ENCODE measurements at regions not wholly inside any gene's neighbourhood (a gene's known extent, or its start where the extent isn't known, plus 50 kb on each side); places are given as distances from the start of the nearest gene placed in this dataset.

GRCh38 chr11:134676516-134677287 lies 264.7 kb upstream of the B3GAT1 start:
- no peaks in the 10 kb centered on the region for H3K36me3 Mint-ChIP-seq (ENCODE audit: low read depth)
- no peak overlapping the region for H3K27ac Mint-ChIP-seq
- no peaks in the 10 kb centered on the region for H3K9me3 Mint-ChIP-seq
- peaks cover 11% of the 10 kb centered on the region for H3K27me3 Mint-ChIP-seq
- no peak overlapping the region for H3K4me3 Mint-ChIP-seq
- no peaks in the 10 kb centered on the region for H3K4me1 Mint-ChIP-seq (ENCODE audit: low read depth)
- DNase-seq = no peak

GRCh38 chr11:134675983-134676382 lies 263.9 kb upstream of the B3GAT1 start:
- H3K4me1 Mint-ChIP-seq (ENCODE audit: low read depth) = no peaks in the 10 kb centered on the region
- H3K9me3 Mint-ChIP-seq = no peaks in the 10 kb centered on the region
- no peaks in the 10 kb centered on the region for H3K36me3 Mint-ChIP-seq (ENCODE audit: low read depth)
- H3K27ac Mint-ChIP-seq = no peak overlapping the region
- DNase-seq = no peak
- peaks cover 13% of the 10 kb centered on the region for H3K27me3 Mint-ChIP-seq
- no peak overlapping the region for H3K4me3 Mint-ChIP-seq

GRCh38 chr11:134674974-134675373 lies 262.9 kb upstream of the B3GAT1 start:
- Mint-ChIP-seq H3K27ac (no peak overlapping the region), H3K27me3 (peaks cover 22% of the 10 kb centered on the region), H3K9me3 (no peaks in the 10 kb centered on the region), H3K4me3 (no peak overlapping the region), H3K36me3 (ENCODE audit: low read depth) (no peaks in the 10 kb centered on the region), H3K4me1 (ENCODE audit: low read depth) (no peaks in the 10 kb centered on the region)
- DNase-seq = no peak

- Mint-ChIP-seq H3K27me3 (peaks cover 33% of the 10 kb centered on the region), H3K4me1 (ENCODE audit: low read depth) (no peaks in the 10 kb centered on the region), H3K9me3 (no peaks in the 10 kb centered on the region), H3K36me3 (ENCODE audit: low read depth) (no peaks in the 10 kb centered on the region), H3K27ac (no peak overlapping the region), H3K4me3 (no peak overlapping the region)
- DNase-seq = no peak
These were observed 258.9 kb upstream of the B3GAT1 start for GRCh38 chr11:134670961-134671370.

GRCh38 chr11:134670247-134670782 lies 258.3 kb upstream of the B3GAT1 start:
- Mint-ChIP-seq H3K27me3 (peaks cover 33% of the 10 kb centered on the region), H3K27ac (no peak overlapping the region), H3K36me3 (ENCODE audit: low read depth) (no peaks in the 10 kb centered on the region), H3K9me3 (no peaks in the 10 kb centered on the region), H3K4me1 (ENCODE audit: low read depth) (no peaks in the 10 kb centered on the region), H3K4me3 (no peak overlapping the region)
- no peak for DNase-seq

GRCh38 chr11:134669796-134670195 lies 257.8 kb upstream of the B3GAT1 start:
- H3K9me3 Mint-ChIP-seq = no peaks in the 10 kb centered on the region
- H3K27me3 Mint-ChIP-seq = peaks cover 33% of the 10 kb centered on the region
- H3K4me1 Mint-ChIP-seq (ENCODE audit: low read depth) = no peaks in the 10 kb centered on the region
- no peak overlapping the region for H3K27ac Mint-ChIP-seq
- H3K36me3 Mint-ChIP-seq (ENCODE audit: low read depth) = no peaks in the 10 kb centered on the region
- no peak for DNase-seq
- no peak overlapping the region for H3K4me3 Mint-ChIP-seq

GRCh38 chr11:134668796-134669195 lies 256.8 kb upstream of the B3GAT1 start:
- no peaks in the 10 kb centered on the region for H3K9me3 Mint-ChIP-seq
- no peak for DNase-seq
- H3K27me3 Mint-ChIP-seq = peaks cover 33% of the 10 kb centered on the region
- H3K4me3 Mint-ChIP-seq = no peak overlapping the region
- H3K4me1 Mint-ChIP-seq (ENCODE audit: low read depth) = no peaks in the 10 kb centered on the region
- H3K36me3 Mint-ChIP-seq (ENCODE audit: low read depth) = no peaks in the 10 kb centered on the region
- no peak overlapping the region for H3K27ac Mint-ChIP-seq

- no peak for DNase-seq
- H3K4me1 Mint-ChIP-seq (ENCODE audit: low read depth) = no peaks in the 10 kb centered on the region
- no peak overlapping the region for H3K4me3 Mint-ChIP-seq
- peaks cover 33% of the 10 kb centered on the region for H3K27me3 Mint-ChIP-seq
- no peaks in the 10 kb centered on the region for H3K36me3 Mint-ChIP-seq (ENCODE audit: low read depth)
- no peak overlapping the region for H3K27ac Mint-ChIP-seq
- no peaks in the 10 kb centered on the region for H3K9me3 Mint-ChIP-seq
These were observed 256.0 kb upstream of the B3GAT1 start for GRCh38 chr11:134668076-134668475.

GRCh38 chr11:134667505-134667904 lies 255.5 kb upstream of the B3GAT1 start:
- no peaks in the 10 kb centered on the region for H3K9me3 Mint-ChIP-seq
- no peak for DNase-seq
- H3K4me3 Mint-ChIP-seq = no peak overlapping the region
- H3K36me3 Mint-ChIP-seq (ENCODE audit: low read depth) = no peaks in the 10 kb centered on the region
- no peak overlapping the region for H3K27ac Mint-ChIP-seq
- no peaks in the 10 kb centered on the region for H3K4me1 Mint-ChIP-seq (ENCODE audit: low read depth)
- peaks cover 33% of the 10 kb centered on the region for H3K27me3 Mint-ChIP-seq

- Mint-ChIP-seq H3K36me3 (ENCODE audit: low read depth) (no peaks in the 10 kb centered on the region), H3K27me3 (peaks cover 32% of the 10 kb centered on the region), H3K9me3 (no peaks in the 10 kb centered on the region), H3K27ac (no peak overlapping the region), H3K4me1 (ENCODE audit: low read depth) (peaks cover under 1% of the 10 kb centered on the region), H3K4me3 (no peak overlapping the region)
- no peak for DNase-seq
These were observed 255.1 kb upstream of the B3GAT1 start for GRCh38 chr11:134667175-134667500.

GRCh38 chr11:134666273-134667174 lies 254.5 kb upstream of the B3GAT1 start:
- H3K27ac Mint-ChIP-seq = no peak overlapping the region
- peaks cover 29% of the 10 kb centered on the region for H3K27me3 Mint-ChIP-seq
- DNase-seq = no peak
- no peaks in the 10 kb centered on the region for H3K9me3 Mint-ChIP-seq
- peaks cover 2% of the 10 kb centered on the region for H3K4me1 Mint-ChIP-seq (ENCODE audit: low read depth)
- no peaks in the 10 kb centered on the region for H3K36me3 Mint-ChIP-seq (ENCODE audit: low read depth)
- H3K4me3 Mint-ChIP-seq = no peak overlapping the region

GRCh38 chr11:134665571-134666270 lies 253.7 kb upstream of the B3GAT1 start:
- Mint-ChIP-seq H3K27me3 (peaks cover 22% of the 10 kb centered on the region), H3K36me3 (ENCODE audit: low read depth) (no peaks in the 10 kb centered on the region), H3K4me1 (ENCODE audit: low read depth) (peaks cover 2% of the 10 kb centered on the region), H3K27ac (no peak overlapping the region), H3K9me3 (no peaks in the 10 kb centered on the region), H3K4me3 (no peak overlapping the region)
- no peak for DNase-seq

GRCh38 chr11:134665188-134665535 lies 253.1 kb upstream of the B3GAT1 start:
- H3K9me3 Mint-ChIP-seq = peaks cover under 1% of the 10 kb centered on the region
- DNase-seq = no peak
- peaks cover 2% of the 10 kb centered on the region for H3K4me1 Mint-ChIP-seq (ENCODE audit: low read depth)

GRCh38 chr11:134664447-134665187 lies 252.6 kb upstream of the B3GAT1 start:
- Mint-ChIP-seq H3K4me3 (no peak overlapping the region), H3K27ac (no peak overlapping the region), H3K4me1 (ENCODE audit: low read depth) (peaks cover 2% of the 10 kb centered on the region), H3K9me3 (peaks cover 3% of the 10 kb centered on the region), H3K27me3 (peaks cover 18% of the 10 kb centered on the region), H3K36me3 (ENCODE audit: low read depth) (no peaks in the 10 kb centered on the region)
- DNase-seq = no peak

More at GRCh38 chr11:134665188-134665535, 253.1 kb upstream of the B3GAT1 start:
- Mint-ChIP-seq H3K36me3 (ENCODE audit: low read depth) (no peaks in the 10 kb centered on the region), H3K4me3 (no peak overlapping the region), H3K27ac (no peak overlapping the region), H3K27me3 (peaks cover 17% of the 10 kb centered on the region)

All from activated T-cell treated with anti-CD3 and anti-CD28 coated beads, Interleukin-2, amount 50 U/mL, for 24 hours (primary cell).